Gastrocnemius medialis (tissue), 4 donors: ENCODE measurements at regions not wholly inside any gene's neighbourhood (a gene's known extent, or its start where the extent isn't known, plus 50 kb on each side); places are given as distances from the start of the nearest gene placed in this dataset.

ENCODE experiments used
- ATAC-seq, 2 donors: fragments of 150-250 bp; one replicate each; pipeline ENCODE4 v1.9.1; 2016
- DNase-seq, 2 donors: peaks; one replicate each; pipeline ENCODE4 v3.0.0-alpha.2; 2019
- H3K27ac ChIP-seq, 4 donors: fragments of 200-600 bp; sonication (generic); 1 replicate in 1 of 4; 2 replicates in 3 of 4; pipeline ENCODE4 v1.5.1; 2016 to 2018; ENCODE audit warnings: mild to moderate bottlenecking in 2 of 4, moderate library complexity in 1 of 4
- H3K27me3 ChIP-seq, 3 donors: fragments of 200-600 bp; sonication (generic) in 2 of 3; 1 replicate in 1 of 3; 2 replicates in 2 of 3; pipeline versions ENCODE4 v1.5.1 to v1.6.0; 2016 to 2019; ENCODE audit warnings: mild to moderate bottlenecking in 1 of 3, moderate library complexity in 1 of 3
- H3K36me3 ChIP-seq, 2 donors: fragments of 200-600 bp; sonication (generic) in 1 of 2; one replicate each; pipeline ENCODE4 v1.5.1; 2017 to 2018
- H3K4me1 ChIP-seq, 2 donors: fragments of 200-600 bp; sonication (generic) in 1 of 2; one replicate each; pipeline ENCODE4 v1.5.1; 2016 to 2017; ENCODE audit warnings: mild to moderate bottlenecking in 2 of 2
- H3K4me3 ChIP-seq, 4 donors: fragments of 200-600 bp; sonication (generic) in 3 of 4; 1 replicate in 1 of 4; 2 replicates in 3 of 4; pipeline ENCODE4 v1.5.1; 2016 to 2019; ENCODE audit warnings: mild to moderate bottlenecking in 2 of 4
- H3K9me3 ChIP-seq, 3 donors: fragments of 200-600 bp; sonication (generic) in 2 of 3; 1 replicate in 1 of 3; 2 replicates in 2 of 3; pipeline ENCODE4 v1.5.1; 2016 to 2019
- CTCF ChIP-seq, 5 experiments: fragments of 450-650 bp in 3 of 5; fragments of 200-600 bp in 2 of 5; sonication (generic) in 2 of 5; IDR thresholded peaks in 4 of 5; conservative IDR thresholded peaks in 1 of 5; 1 replicate in 4 of 5; 2 replicates in 1 of 5; pipeline ENCODE4 v1.5.1; 2016 to 2019; ENCODE audit warnings: antibody characterized with exemption in 5 of 5, mild to moderate bottlenecking in 3 of 5, moderate library complexity in 3 of 5
- POLR2A ChIP-seq, 2 donors: fragments of 450-650 bp; IDR thresholded peaks; one replicate each; pipeline ENCODE4 v1.6.1; 2017; ENCODE audit warnings: antibody characterized with exemption in 2 of 2, mild to moderate bottlenecking in 2 of 2, moderate library complexity in 2 of 2
- in situ Hi-C, 4 donors: fragments of 200-750 bp; cut with MboI; loops; one replicate each; pipeline versions ENCODE4 v1.15.0 to v1.8.0; 2017; ENCODE audit warnings: low sequenced_read_pairs in 4 of 4
- intact Hi-C: fragments of 100-400 bp; cut with DNase I; formaldehyde crosslinking; loops from one replicate; pipeline ENCODE4 v1.15.1; 2023; ENCODE audit warnings: low total_unique reads

DNA sequence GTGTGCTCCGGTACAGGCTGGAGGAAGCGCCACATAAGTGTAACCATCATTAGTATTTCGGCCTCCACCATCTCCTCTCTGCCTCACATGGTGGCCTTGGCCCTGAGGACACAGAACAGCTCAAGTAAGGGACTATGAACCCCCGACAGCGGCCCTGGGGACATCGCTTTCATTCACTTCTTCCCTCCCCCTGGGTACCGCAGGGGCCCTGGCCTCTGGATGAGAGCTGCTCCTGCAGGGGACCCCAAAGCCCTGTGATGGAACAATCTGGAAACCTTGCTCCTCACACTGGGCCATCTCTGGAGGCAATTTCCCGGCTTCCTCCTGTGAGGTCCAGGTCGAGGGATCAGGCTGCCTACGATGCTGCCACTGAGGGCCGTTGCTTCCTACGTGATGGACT lies 565.5 kb downstream of the BRD1 start:
- Histone ChIP-seq H3K4me3 (no peak overlapping the region), H3K4me1 (no peaks in the 10 kb centered on the region), H3K9me3 (no peaks in the 10 kb centered on the region), H3K36me3 (no peaks in the 10 kb centered on the region), H3K27ac (no peak overlapping the region), H3K27me3 (no peaks in the 10 kb centered on the region)
- no peak for DNase-seq
- in situ Hi-C loops, result no loop called here
- ATAC-seq, result no peak
- no peak for TF ChIP-seq POLR2A (IDR thresholded peaks at IDR 0.05)
- TF ChIP-seq CTCF (IDR thresholded peaks at IDR 0.05 in 4 of 5, conservative IDR thresholded peaks at IDR 0.05 in 1 of 5), result no peak
- intact Hi-C loops, result no loop called here

DNA sequence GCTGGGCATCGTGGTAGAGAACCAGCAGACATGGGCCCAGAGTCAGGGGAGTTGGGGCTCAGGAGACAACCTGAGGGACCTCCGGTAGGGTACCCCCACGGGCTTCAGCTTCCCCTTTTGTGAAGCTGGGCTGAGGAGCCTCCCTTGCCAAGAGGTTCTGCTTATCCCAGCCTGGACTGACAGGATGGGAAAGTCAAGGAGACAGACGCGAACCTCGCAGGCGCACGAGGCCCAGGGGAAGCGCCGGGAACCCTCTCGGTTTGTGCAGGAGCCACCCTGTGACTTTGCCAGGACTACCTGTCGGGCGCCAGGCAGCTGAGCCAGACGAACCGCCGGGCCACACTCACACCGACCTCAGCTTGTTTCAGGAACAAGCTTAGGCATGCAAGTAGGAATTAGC lies 566.1 kb downstream of the BRD1 start:
- H3K27ac ChIP-seq, result no peak overlapping the region

DNA sequence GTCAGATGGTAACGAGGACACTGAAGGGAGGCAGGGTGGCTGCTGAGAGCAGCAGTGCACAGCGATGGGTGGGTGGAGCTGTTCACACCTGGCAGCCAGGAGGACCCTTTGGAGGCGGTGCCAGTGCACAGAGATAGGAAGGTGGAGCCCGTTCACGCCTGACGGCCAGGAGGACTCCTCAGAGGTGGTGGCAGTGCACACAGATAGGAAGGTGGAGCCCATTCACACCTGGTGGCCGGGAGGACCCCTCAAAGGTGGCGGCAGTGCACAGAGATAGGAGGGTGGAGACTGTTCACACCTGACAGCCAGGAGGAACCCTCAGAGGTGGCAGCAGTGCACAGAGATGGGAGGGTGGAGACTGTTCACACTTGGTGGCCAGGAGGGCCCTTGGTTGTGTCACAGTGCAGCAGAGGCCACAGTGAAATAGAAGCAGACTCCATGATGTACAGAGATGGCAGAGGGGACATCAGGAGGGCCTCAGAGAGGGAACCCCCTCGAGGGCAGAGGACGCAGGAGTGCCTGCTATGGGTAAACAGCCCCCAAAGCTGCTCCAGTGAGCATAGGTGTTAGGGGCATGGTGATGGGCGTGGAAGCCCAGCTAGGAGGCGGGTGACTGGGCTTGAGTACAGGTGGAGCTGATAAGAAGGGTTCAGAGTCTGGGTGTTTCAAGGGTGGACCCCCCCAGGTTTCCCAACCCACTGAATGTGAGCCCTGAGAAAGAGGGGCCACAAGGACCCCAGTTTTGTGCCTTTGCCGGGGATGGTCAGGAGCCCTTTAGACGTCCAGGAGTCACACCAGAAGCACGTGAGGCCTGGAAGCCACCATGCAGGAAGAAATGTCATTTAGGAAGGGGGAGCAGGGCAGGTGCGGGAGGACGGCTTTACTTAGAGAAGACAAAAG lies 566.7 kb downstream of the BRD1 start:
- Histone ChIP-seq H3K4me3 (no peak overlapping the region), H3K4me1 (no peaks in the 10 kb centered on the region), H3K36me3 (no peaks in the 10 kb centered on the region), H3K9me3 (no peaks in the 10 kb centered on the region), H3K27me3 (no peaks in the 10 kb centered on the region), H3K27ac (no peak overlapping the region)
- intact Hi-C loops (no loop called here), in situ Hi-C loops (no loop called here)
- DNase-seq (no peak), ATAC-seq (no peak)
- TF ChIP-seq CTCF (IDR thresholded peaks at IDR 0.05 in 4 of 5, conservative IDR thresholded peaks at IDR 0.05 in 1 of 5) (no peak), POLR2A (IDR thresholded peaks at IDR 0.05) (no peak)

More for the DNA sequence above, 566.1 kb downstream of the BRD1 start:
- no peaks in the 10 kb centered on the region for H3K9me3 ChIP-seq
- H3K4me1 ChIP-seq, result no peaks in the 10 kb centered on the region
- TF ChIP-seq POLR2A (IDR thresholded peaks at IDR 0.05), result no peak
- no peak for TF ChIP-seq CTCF (IDR thresholded peaks at IDR 0.05 in 4 of 5, conservative IDR thresholded peaks at IDR 0.05 in 1 of 5)
- intact Hi-C loops, result no loop called here
- DNase-seq, result no peak
- H3K36me3 ChIP-seq, result no peaks in the 10 kb centered on the region
- H3K27me3 ChIP-seq, result no peaks in the 10 kb centered on the region
- no peak for ATAC-seq
- in situ Hi-C loops, result no loop called here
- no peak overlapping the region for H3K4me3 ChIP-seq

- no peak overlapping the region for H3K27ac ChIP-seq
- intact Hi-C loops (no loop called here), in situ Hi-C loops (no loop called here)
- no peak for ATAC-seq
- no peaks in the 10 kb centered on the region for H3K4me1 ChIP-seq
- H3K36me3 ChIP-seq, result no peaks in the 10 kb centered on the region
- no peak for DNase-seq
- H3K27me3 ChIP-seq, result no peaks in the 10 kb centered on the region
- H3K4me3 ChIP-seq, result no peak overlapping the region
- no peaks in the 10 kb centered on the region for H3K9me3 ChIP-seq
- TF ChIP-seq CTCF (IDR thresholded peaks at IDR 0.05 in 4 of 5, conservative IDR thresholded peaks at IDR 0.05 in 1 of 5) (no peak), POLR2A (IDR thresholded peaks at IDR 0.05) (no peak)
Observed at GRCh38 chr22:49259839-49260615, 567.6 kb downstream of the BRD1 start.
